ENCODE measurements at regions not wholly inside any gene's neighbourhood (a gene's known extent, or its start where the extent isn't known, plus 50 kb on each side); places are given as distances from the start of the nearest gene placed in this dataset.

DNA sequence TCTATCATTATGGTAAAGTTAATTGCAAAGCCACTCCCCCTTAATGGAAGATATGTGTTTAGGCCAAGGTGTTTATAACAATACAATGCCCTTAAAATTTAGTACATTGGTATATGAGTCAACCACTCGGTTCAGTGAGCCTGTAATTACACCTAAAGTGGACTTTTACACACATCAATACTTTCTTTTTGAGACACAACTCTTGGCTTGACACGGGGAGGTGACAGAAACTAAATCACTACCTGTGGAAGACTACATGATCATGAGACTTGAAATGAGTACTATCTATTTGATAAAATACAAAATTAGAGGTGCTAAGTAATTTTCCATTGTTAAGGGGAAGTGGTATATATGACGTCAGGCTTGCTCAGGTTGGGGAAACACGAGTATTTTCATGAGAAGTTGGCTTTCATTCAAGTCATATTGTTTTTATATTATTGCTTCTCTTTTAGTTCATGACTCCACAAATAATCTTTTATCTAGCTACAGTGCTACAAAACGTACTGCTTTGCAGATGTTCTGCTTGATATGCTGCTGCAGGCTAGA is 918.3 kb downstream of the ARAP2 start:
- TF ChIP-seq, protein P1, sequence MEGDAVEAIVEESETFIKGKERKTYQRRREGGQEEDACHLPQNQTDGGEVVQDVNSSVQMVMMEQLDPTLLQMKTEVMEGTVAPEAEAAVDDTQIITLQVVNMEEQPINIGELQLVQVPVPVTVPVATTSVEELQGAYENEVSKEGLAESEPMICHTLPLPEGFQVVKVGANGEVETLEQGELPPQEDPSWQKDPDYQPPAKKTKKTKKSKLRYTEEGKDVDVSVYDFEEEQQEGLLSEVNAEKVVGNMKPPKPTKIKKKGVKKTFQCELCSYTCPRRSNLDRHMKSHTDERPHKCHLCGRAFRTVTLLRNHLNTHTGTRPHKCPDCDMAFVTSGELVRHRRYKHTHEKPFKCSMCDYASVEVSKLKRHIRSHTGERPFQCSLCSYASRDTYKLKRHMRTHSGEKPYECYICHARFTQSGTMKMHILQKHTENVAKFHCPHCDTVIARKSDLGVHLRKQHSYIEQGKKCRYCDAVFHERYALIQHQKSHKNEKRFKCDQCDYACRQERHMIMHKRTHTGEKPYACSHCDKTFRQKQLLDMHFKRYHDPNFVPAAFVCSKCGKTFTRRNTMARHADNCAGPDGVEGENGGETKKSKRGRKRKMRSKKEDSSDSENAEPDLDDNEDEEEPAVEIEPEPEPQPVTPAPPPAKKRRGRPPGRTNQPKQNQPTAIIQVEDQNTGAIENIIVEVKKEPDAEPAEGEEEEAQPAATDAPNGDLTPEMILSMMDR (IDR thresholded peaks at IDR 0.05) = no peak
- TF ChIP-seq POLR2A (IDR thresholded peaks at IDR 0.05) = no peak

All from right lobe of liver (tissue), 4 donors.